ENCODE measurements at regions not wholly inside any gene's neighbourhood (a gene's known extent, or its start where the extent isn't known, plus 50 kb on each side); places are given as distances from the start of the nearest gene placed in this dataset.
"Not testable (repeated sequence)": the region's sequence is repeated elsewhere in the genome, so short reads cannot be mapped to it uniquely, and the experiment has no call there.

- DNase-seq (ENCODE audit: low read depth, low spot score) = no peak
Observed at GRCh38 chr3:66931291-66931690, 66.8 kb upstream of the KBTBD8 start.

GRCh38 chr3:66931699-66932098 lies 66.4 kb upstream of the KBTBD8 start:
- no peak for DNase-seq (ENCODE audit: low read depth, low spot score)

DNA sequence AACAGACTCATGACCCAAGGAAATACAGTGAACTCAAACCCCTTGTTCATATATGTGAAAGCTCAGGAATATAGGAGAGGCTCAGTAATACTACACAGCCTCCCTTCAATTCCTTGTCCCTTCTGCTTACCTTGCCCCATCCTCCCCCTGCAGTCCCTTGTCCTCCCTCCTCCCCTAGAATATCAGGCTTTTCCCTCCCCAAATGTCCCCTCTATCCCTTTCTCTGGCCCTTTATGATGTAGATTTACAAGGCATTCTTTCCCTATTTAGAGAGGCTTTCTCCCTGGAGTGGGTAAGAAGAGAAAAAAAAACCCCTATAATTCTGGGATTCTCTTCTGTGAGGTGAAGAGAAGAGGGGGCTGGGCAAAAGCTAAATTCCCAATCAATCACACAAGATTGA lies 64.9 kb upstream of the KBTBD8 start:
- DNase-seq (ENCODE audit: low read depth, low spot score) = no peak

DNA sequence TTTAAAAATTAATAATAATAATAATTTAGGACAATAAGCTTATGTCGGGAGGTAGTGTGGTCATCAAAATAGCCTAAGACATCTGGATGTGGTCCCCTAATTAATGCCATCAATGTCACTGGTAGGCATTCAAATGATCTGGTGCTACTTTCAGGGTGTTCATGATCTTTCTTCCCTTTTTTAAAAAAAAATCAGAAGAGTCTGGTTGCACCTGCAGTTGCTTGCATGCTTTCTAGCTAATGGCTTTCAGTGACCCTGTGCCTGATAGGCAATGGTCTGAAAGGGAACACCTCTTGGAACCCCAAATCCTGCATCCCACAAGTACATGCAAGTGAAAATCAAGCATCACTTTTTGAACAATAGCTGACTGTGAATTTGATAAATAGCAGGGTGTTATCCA lies 64.1 kb upstream of the KBTBD8 start:
- DNase-seq (ENCODE audit: low read depth, low spot score) = no peak

GRCh38 chr3:66934725-66935124 lies 63.4 kb upstream of the KBTBD8 start:
- no peak for DNase-seq (ENCODE audit: low read depth, low spot score)

GRCh38 chr3:66937041-66937440 lies 61.1 kb upstream of the KBTBD8 start:
- not testable (repeated sequence) for DNase-seq (ENCODE audit: low read depth, low spot score)

DNA sequence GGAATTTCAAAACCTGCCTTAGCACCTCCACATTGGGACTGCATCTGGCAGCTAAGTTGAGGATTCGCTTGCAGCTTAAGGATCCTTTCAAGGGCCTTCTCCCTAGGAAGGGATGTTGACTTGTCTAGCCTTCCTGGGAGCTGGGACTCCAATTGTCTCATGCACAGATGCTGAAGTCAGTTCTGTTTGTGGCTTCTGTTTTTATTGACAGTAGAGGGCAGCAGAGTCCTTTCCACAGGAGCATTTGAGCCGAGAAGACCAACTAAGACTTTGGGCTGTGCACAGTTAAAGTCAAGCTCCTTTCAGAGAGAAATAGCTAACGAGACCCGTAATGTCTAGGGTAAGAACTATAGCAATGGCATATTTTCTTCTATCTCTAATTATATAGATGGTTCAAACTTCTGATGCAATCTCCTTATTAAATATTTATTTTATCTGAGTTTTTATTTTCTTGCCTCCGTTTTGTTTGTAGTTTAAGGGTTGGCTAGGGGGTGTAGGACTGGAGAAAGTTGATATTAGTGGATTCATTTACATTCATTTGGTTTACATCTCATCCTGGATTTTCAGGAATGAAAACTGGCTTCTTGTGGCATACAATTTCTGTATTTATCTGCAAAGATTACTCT lies 59.7 kb upstream of the KBTBD8 start:
- DNase-seq (ENCODE audit: low read depth, low spot score) = peak; percentile 21

GRCh38 chr3:66948041-66948440 lies 50.1 kb upstream of the KBTBD8 start:
- DNase-seq (ENCODE audit: low read depth, low spot score) = no peak

All from smooth muscle cell of the brain vasculature (primary cell).